GM18909 (cell line): ENCODE measurements at regions not wholly inside any gene's neighbourhood (a gene's known extent, or its start where the extent isn't known, plus 50 kb on each side); places are given as distances from the start of the nearest gene placed in this dataset.

Experiments
- ATAC-seq: cut with Tn5 transposase; IDR thresholded peaks from one replicate; pipeline ENCODE4 v1.9.1; 2021; ENCODE audit warnings: mild to moderate bottlenecking; ENCODE audit not compliant: unreplicated experiment, poor library complexity

DNA sequence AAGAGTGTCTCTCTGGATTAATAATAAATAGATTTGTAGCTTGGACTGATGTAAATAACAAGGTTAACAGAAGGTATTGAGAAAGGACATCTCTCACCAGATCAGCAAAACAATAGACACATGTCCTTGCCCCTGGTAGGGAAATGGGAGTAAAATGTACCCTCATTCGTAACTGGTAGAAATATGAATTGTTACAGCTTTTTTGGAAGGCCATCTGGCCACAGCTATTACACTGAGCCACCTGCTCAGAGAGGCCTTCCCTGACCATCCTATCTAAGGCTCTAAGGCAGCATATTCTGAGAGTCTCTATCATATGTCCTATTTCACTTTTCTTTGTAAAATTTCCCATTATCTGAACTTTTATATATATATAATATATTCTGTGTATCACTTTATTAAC is 129.1 kb upstream of the MAP1B start:
- no peak for ATAC-seq

DNA sequence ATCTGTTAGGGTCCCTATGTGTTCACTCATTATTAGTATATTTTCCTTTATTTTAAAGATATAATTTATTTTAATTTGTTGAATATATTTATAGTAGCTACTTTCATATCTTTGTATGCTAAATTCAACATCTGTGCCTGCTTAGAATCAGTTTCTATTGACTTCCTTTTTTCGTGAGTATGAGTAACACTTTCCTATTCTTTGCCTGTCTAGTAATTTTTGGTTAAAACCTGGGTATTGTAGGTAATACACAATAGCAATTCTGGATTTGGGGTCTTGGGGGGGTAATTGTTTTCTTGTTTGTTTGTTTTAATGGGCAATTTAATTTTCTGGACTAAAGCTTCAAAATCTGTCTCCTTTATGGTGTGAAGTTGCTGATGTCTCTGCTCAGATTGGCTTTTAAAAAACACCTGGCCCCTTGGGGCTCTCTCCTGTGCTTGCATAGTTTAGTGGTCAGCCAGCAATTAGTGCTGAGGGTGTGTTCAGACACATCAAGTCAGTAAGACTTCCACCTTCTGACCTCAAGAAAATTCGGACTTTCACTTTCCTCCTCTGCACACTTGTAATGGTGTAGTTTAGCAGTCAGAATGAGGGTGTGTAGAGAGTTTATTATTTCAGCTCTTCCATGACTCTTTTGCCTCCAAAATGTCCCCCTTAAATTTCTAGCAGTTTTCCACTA is 124.4 kb upstream of the MAP1B start:
- no peak for ATAC-seq

DNA sequence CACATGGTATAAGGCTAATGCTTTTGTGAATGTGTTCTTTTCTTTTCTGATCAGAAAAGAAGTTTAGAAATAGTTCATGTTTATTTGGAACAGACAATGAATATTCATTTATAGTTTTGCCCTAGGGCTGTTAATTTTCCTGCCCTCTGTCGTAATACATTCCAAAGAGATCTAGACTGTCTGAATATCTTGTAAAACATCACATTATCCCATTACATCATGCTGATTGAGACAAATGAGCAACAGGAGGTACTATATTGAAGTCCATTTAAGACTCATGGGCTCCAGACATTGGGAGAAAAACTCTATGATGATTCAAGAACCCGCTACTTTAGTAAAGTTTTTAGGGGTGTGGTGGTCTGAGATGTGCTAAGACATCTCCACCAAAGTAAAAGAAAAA is 121.2 kb upstream of the MAP1B start:
- no peak for ATAC-seq

DNA sequence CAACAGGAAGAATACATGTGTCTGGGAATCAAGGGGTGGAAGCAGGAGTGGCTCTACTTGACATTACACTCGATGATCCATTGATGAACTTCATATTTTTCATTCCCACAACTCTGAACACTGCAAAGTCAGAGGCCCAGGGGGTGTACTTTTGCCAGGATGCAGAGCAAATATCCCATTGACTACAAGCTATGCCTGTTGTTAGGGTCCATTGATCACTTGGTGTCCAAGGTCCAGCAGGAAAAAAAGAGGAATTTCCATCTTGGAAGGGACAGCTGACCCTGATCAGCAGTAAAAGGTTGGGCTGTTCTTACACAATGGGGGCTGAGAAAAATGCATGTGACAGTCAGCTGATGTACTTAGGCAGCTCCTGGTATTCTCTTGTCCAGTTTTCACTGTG is 118.5 kb upstream of the MAP1B start:
- no peak for ATAC-seq

DNA sequence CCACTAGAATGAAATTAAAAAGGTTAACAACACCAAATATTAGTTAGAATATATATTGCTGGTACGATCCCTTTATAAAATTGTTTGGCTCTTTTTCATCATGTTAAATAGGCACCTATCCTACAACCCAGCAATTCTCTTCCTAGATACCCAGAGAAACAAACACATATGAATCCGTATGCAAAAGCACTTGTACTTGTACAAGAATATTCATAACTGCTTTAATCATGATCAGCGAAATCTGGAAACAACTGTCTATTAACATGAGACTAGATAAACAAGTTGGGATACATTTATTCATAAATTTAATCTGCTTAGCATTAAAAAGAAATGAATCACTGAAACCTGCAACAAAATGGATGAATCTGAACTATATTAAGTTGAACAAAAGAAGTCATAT is 113.7 kb upstream of the MAP1B start:
- no peak for ATAC-seq

DNA sequence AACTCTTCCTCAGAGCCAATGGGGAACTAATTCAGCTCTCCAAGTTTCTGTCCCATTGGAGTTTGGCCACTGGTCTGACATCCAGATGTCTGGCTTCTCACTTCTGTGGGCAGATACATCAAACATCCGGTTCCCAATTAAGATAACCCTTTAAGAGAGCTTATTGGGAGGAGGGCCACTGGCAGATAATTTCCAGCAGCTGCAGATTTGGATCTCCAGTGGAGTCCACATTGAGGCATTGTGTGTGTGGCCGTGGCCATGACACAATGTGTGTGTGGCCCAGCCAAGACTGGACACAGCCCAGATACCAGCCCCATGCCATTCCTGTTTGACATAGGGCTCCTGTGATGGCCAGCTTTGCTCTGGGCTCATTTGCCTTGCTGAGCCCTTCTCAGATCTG is 110.5 kb upstream of the MAP1B start:
- no peak for ATAC-seq

DNA sequence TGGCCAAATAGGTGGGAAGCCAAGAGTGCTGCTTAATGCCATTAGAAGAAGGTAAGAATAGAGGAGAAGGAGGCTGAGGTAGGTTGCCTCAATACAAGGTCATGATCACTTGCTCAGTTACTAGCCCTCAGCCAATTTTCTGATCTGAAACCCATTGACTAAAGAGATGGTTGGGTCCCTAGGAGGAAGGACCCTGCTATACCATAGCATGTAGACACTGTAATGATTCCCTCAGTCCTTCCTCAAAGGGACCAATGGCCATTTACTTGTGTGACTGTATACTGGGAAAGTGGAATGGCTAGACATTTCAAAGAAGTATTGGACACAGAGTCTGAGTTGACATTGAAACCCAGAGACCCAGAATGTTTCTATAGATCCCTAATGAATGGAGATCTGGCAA is 108.5 kb upstream of the MAP1B start:
- no peak for ATAC-seq

DNA sequence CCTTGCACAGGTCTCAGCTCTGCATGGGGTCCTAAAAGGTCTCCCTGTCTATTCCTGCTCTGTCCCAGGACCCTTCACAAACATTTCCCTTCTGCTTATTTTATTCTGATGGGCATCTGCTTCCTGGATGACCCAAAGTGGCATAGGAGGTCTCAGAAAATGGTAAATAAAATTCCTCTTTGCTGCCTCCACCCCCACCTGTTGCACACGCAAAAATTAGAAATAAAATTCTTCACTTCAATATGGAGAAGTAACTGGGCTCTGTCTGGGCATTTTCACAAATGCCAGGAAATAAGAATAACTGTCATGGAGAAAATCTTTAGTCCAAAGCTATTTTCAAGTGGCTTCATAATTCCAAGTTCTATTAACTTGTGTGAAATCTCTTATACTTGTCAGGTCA is 106.6 kb upstream of the MAP1B start:
- ATAC-seq, result no peak

DNA sequence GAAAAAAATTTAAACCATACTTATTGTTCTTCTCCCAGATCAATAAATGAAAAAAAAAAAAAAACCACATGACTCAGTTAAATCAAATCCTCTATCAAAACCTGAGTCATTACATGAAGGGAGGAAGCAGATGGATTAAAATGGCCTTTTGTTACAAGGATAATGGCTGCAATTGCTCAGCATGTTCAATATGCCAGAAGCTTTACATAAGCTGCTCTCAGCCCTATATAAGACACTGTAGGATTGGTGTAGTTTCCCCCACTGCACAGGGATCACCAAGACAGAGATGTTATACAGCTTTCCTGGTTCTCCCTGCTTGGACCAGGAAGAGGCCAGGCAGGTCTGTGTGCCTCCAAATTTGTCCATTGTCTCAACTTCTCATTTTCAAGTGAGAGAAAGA is 101.6 kb upstream of the MAP1B start:
- ATAC-seq, result no peak

DNA sequence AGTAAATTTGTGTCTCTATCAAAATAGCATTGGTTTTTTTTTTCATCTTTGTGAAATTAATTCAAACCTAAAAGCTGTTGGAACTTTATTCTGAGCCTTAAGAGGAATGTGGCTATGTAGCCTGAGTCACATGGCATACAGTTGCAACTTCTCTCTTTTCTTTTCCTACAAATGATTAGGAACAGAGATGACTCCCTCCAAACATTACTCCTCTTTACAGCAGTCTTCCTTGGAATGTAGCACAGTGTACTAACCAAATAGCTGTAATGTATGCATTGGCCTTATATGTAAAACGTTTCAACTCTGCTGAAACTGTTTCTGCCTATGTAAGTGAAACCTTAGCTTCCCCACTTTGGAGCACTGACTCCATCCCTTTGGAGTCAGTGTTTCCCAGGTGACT is 100.9 kb upstream of the MAP1B start:
- ATAC-seq, result no peak

DNA sequence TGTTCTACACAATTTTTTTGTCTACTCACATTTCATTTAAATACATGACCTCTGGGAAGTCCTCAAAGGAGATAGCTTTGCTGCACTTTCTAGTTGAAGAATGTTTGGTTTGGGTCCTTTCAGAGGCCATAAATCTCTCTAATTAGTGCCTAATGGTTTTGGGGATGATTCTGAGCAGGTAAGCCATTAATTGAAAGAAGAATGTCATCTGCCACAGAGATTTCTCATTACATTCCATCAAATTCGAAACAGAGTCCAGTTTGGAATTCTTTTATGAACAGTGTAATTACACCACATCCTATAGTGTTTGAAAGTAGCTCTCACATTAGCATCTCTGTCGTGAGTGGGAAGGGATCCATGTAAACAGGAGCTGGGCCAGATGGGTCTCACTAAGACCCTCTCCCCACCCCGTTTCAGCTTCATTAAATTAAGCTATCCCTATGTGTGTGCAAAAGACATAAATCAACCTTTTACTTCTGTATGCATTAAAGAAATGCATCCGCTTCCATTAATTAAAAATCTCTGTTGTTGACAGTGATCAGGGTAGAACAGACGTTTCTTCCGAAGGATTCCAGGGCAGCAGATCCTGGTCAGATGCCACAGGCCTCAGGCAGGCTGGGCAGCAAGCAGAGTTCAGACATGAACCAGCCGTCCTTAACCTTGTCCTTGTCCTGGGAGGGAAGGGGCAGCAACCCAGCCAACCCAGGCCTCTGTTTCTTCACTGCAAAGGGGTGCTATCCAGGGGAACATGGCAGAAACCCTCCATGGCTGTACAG is 99.8 kb upstream of the MAP1B start:
- no peak for ATAC-seq

DNA sequence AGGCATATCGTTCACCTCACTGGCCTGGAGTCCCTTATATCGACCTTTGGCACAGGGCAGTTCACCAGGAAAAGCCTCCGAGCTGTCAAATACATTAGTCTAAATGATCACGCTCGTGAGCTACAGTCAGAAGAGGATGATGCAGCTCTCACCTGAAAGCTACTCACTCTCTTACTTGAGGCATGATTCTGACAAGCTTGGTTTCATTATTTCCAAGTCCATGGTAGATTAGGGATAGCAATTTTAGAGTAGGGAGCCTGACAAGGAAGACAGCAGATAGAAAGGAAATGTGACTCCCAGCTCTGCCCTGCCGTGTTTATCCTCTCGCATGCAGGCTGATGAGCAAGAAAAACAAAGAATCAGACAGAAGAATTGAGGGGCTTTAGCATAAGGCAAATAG is 98.0 kb upstream of the MAP1B start:
- no peak for ATAC-seq

DNA sequence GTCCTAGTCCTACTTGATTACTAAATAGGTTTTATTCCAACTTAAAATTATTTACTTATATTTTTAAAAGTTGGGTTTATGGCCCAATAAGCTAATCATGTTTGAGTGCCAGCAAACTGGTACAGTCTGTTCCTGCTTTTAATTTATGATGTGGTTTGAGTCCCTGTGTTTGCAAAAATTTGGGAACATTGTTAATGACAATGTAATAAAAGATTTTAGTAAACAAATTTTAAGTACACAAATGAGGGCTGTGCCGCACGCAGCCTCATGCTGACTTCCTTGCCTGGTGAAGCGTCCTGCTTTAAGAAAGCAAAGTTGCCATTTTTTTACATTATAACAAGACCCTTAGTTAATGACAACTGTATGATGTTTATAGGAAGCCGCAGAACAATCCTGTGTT is 96.8 kb upstream of the MAP1B start:
- no peak for ATAC-seq

DNA sequence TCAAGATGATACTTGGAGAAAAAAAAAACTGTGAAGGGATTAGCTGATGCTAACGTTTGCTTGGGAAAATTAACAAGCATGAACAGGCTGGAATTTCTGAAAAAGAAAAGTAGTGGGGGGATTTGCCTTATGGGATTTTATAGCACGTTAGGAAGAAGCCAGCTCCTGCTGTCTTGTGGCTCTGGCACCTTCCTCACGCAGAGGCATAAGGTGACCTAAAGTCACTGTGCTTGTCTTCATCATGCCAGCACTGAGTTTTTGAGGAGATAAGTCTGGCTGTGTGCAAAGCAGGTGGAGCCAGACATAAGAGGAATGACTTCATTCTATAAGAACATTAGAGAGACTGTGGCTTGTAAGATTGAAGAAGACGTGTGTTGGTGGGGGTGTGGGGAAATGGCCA is 94.4 kb upstream of the MAP1B start:
- ATAC-seq, result no peak

DNA sequence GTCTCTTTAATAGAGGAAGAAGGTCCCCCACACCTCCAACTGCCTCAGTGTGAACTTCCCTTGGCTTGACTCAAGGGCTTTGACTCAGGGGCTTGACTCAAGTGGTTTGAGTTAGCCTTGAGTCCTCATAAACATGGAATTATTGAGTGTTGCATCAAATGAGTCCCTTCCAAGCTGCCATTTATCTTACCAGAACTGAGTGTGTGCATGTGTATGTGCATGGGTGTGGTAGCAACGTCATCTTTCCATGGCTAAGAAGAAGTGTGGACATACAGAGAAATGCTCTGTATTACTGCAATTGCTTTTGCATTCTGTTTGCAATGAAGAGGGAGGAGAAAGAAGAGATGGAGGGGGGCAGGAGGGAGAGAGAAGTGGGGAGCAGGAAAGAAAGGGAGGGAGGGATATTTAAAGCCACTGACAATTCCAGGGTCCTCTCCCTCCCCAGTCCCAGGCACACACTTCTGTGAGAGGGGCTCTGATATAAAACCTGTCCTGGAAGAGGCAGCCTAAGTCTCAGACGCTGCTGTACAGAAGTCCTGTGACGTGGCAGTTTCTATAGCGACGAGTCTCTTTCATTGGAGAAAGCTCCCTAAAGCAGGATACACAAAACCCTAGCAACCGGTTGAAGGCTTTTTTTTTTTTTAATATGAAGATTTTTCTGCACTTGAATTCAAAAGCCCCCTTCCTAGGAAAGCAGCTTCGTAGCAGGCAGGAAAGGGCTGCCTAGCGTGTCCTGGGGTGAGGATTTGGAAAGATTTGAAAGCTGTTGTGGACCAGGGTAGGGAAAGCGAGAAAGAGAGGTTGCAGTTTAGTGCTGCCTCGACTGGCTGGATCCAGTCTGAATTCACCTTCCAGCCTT is 93.3 kb upstream of the MAP1B start:
- no peak for ATAC-seq

DNA sequence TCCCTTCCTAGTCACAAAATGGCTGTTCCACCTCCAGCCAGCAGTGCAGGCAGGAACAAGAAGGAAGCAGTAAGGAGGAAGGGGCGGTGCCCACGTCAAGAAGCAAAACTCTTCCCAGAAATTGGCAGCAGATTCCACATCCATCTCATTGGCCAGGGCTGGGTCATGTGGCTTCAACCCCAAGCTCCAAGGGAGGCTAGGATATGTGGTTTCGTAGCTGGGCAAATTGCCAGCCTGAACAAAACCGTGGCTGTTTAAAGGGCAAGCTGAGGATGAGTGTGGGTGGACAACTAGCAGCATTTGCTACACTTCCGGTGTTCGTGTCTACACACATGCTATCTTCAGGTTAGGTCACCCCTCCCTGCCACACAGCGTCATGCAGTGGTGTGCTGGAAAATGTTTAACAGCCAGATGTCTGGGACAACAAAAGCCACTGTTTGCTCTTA is 92.1 kb upstream of the MAP1B start:
- ATAC-seq, result no peak

DNA sequence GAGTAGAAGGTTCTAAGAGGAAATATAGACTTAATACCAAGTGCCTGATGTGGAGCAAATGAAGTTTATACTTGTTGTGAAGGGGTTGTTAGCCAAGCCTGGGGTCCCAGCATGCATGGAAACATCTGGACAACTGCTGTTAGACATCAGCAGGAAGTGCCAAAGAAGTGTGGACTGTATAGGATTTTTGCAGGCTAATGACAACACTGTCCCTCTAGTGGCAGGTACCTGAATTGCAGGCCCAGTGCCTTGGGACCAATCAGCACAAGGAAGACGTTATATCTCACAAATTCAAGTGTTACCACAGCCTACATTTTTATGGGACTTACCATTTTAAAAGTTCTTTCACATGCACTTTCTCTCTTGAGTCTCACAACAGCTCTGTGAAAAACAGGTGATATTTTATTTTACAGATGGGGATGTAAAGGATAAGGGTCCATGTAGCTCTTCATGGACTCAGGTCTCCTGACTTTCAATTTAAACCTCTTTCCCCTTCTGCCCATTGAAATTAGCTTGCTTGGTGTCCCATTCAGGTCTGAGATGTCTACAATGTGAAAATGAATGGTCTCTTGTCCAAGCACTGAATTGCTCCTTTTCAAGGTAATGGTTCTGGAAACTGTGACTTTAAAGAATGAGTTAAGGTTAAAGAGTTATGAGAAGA is 89.0 kb upstream of the MAP1B start:
- no peak for ATAC-seq

DNA sequence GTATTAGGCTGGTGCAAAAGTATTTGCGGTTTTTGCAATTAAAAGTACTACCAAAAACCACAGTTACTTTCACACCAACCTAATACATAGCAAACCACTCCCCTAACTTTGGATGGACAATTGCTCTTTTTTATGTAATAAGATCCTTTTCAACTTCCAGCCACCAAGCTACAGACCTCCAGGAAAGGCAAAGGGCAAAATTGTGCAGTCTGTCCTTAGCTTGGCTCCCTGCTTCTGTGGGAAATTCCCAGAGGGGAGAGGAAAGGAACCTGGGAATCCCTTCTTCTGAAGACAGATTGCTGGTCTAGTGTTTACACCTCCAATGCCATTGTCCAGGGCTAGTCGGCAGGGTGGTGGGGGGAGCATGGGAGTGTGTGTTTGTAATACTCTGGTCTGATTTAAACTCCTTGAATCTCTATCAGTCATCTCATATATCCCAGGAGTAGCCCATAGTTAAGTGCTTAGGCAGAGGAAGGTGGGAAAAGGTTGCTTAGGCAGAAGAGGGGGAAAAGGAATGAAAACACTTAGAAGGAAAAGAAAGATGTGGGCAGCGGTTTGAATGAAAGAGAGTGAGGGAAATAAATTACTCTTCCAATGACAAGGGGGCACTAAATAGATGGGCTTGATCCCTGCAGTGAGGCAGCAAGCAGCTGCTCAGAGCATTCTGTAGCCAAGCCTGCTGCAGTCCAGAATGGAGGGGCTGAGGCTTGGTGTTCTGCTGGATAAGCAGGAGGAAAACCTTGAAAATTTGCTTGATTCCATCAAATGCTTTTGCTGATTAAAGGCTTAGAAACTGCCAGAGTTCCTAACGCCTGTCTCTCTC is 86.9 kb upstream of the MAP1B start:
- ATAC-seq, result no peak

DNA sequence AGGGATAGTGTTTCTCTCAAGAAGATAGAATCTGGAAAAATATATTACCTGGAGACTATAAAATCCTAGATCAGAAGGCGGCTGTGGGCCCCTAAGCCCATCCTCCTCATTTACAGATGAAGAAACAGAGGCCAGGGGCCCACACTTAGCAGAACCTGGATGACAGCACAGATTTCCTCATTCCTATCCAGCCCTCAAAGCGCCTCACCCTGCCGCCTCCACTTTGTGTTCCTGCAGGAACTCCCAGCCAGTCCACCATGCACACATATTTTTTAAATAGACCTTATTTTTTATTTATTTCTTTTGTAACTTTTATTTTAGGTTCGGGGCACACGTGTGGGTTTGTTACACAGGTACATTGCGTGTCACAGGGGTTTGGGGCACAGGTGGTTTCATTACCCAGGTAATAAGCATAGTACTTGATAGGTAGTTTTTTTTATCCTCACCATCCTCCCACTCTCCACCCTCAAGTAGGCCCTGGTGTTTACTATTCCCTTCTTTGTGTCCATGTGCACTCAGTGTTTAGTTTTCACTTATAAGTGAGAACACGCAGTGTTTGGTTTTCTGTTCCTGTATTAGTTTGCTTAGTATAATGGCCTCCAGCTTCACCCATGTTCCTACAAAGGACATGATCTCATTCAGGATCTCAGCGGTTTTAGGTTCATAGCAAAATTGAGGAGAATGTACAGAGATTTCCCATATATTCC is 85.5 kb upstream of the MAP1B start:
- no peak for ATAC-seq
